ENCODE measurements at regions not wholly inside any gene's neighbourhood (a gene's known extent, or its start where the extent isn't known, plus 50 kb on each side); places are given as distances from the start of the nearest gene placed in this dataset.

DNA sequence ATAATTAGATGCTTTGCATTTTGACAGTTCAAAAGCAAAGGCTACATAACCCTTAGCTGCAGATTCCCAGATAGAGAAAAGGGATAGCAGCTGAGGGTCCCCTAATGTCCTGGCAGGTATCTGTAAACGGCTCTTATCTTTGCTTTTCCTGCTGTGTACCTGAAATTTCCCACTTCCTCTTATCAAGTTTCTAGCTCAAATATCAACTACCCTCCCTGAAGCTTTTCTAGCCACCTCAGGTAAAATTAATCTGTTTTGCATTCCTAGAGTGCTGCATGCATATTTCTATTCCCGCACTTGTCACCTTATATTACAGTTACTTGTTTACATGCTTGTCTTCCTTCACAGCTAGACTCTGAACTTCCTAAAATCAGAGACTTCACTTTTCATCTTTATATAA lies 55.6 kb upstream of the STXBP5L start:
- H3K27me3 ChIP-seq (replicated peaks in 1 of 4; ENCODE audit: control extremely low read depth in 1 of 4, control insufficient read depth in 3 of 4, insufficient read depth in 4 of 4, low read length in 3 of 4): peaks cover 0 to 2% (median 0%) of the 10 kb centered on the region in 4 experiments
- ATAC-seq (ENCODE audit: low read depth): no peak
- no peak overlapping the region for H3K27ac ChIP-seq (ENCODE audit: low read length in 2 of 2)
- H3K36me3 ChIP-seq (replicated peaks in 1 of 2; ENCODE audit: control extremely low read depth in 1 of 2, control insufficient read depth in 1 of 2, extremely low read depth in 1 of 2, insufficient read depth in 2 of 2, low read length in 1 of 2): no peaks in the 10 kb centered on the region
- no peak for DNase-seq
- H2AFZ ChIP-seq (ENCODE audit: insufficient read depth, low read depth, low read length, poor library complexity, severe bottlenecking): no peak overlapping the region
- no peaks in the 10 kb centered on the region for H3K4me1 Mint-ChIP-seq
- 20% methylated on average over 1 of the region's 2 CpGs for WGBS (ENCODE audit: insufficient coverage)
- no peaks in the 10 kb centered on the region for H3K9me3 Mint-ChIP-seq (ENCODE audit: insufficient read depth)
- POLR2A ChIA-PET: no interaction called here
- H3K4me1 ChIP-seq (ENCODE audit: control insufficient read depth in 2 of 2, insufficient read depth in 2 of 2, low read length in 2 of 2): no peaks in the 10 kb centered on the region
- H3K27me3 Mint-ChIP-seq: peaks cover 20% of the 10 kb centered on the region
- no peaks in the 10 kb centered on the region for H3K79me2 ChIP-seq (ENCODE audit: control insufficient read depth, insufficient read depth, low read length)
- no peak overlapping the region for H3K9ac ChIP-seq (ENCODE audit: low read length)
- H3K4me2 ChIP-seq (replicated peaks; ENCODE audit: low read depth, low read length, poor library complexity, severe bottlenecking): no peak overlapping the region
- no peaks in the 10 kb centered on the region for H3K9me3 ChIP-seq (ENCODE audit: control extremely low read depth in 1 of 3, control insufficient read depth in 2 of 3, insufficient read depth in 1 of 3, low read length in 2 of 3)
- no peaks in the 10 kb centered on the region for H4K20me1 ChIP-seq (ENCODE audit: control insufficient read depth, insufficient read depth, low read length, poor library complexity, severe bottlenecking)
- CTCF ChIA-PET: no interaction called here
- intact Hi-C loops (cut with micrococcal nuclease): no loop called here
- H3K27ac Mint-ChIP-seq: no peak overlapping the region
- TF ChIP-seq, protein P1, sequence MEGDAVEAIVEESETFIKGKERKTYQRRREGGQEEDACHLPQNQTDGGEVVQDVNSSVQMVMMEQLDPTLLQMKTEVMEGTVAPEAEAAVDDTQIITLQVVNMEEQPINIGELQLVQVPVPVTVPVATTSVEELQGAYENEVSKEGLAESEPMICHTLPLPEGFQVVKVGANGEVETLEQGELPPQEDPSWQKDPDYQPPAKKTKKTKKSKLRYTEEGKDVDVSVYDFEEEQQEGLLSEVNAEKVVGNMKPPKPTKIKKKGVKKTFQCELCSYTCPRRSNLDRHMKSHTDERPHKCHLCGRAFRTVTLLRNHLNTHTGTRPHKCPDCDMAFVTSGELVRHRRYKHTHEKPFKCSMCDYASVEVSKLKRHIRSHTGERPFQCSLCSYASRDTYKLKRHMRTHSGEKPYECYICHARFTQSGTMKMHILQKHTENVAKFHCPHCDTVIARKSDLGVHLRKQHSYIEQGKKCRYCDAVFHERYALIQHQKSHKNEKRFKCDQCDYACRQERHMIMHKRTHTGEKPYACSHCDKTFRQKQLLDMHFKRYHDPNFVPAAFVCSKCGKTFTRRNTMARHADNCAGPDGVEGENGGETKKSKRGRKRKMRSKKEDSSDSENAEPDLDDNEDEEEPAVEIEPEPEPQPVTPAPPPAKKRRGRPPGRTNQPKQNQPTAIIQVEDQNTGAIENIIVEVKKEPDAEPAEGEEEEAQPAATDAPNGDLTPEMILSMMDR (IDR thresholded peaks at IDR 0.05): no peak
- no peak for TF ChIP-seq EZH2 (IDR thresholded peaks at IDR 0.05; ENCODE audit: borderline replicate concordance, insufficient read depth, low read depth, low read length, poor library complexity, severe bottlenecking)
- no peak overlapping the region for H3K4me3 Mint-ChIP-seq
- no peak overlapping the region for H3K4me3 ChIP-seq (ENCODE audit: control extremely low read depth in 1 of 5, extremely low read depth in 1 of 5, insufficient read depth in 1 of 5, low read depth in 2 of 5, low read length in 4 of 5)

DNA sequence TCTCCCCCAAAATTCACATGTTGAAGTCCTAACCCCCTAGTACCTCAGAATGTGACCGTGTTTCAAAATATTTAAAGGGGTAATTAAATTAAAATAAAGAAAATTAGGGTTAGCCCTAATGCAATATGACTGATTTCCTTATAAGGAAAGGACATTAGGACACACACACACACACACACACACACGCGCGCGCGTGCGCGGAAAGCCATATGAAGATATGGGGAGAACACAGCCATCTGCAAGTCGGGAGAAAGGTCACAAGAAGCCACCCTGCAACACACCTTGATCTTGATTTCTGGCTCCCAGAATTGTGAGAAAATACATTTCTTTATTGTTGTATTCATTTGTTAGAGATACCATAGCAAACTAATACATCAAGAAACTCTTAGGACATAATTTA lies 54.6 kb upstream of the STXBP5L start:
- Histone ChIP-seq H3K4me2 (replicated peaks; ENCODE audit: low read depth, low read length, poor library complexity, severe bottlenecking) (no peak overlapping the region), H3K4me3 (ENCODE audit: control extremely low read depth in 1 of 5, extremely low read depth in 1 of 5, insufficient read depth in 1 of 5, low read depth in 2 of 5, low read length in 4 of 5) (no peak overlapping the region), H4K20me1 (ENCODE audit: control insufficient read depth, insufficient read depth, low read length, poor library complexity, severe bottlenecking) (no peaks in the 10 kb centered on the region), H3K36me3 (replicated peaks in 1 of 2; ENCODE audit: control extremely low read depth in 1 of 2, control insufficient read depth in 1 of 2, extremely low read depth in 1 of 2, insufficient read depth in 2 of 2, low read length in 1 of 2) (no peaks in the 10 kb centered on the region), H3K9ac (ENCODE audit: low read length) (no peak overlapping the region), H3K9me3 (ENCODE audit: control extremely low read depth in 1 of 3, control insufficient read depth in 2 of 3, insufficient read depth in 1 of 3, low read length in 2 of 3) (no peaks in the 10 kb centered on the region), H3K27me3 (replicated peaks in 1 of 4; ENCODE audit: control extremely low read depth in 1 of 4, control insufficient read depth in 3 of 4, insufficient read depth in 4 of 4, low read length in 3 of 4) (peaks cover 0 to 2% (median 0%) of the 10 kb centered on the region in 4 experiments), H3K79me2 (ENCODE audit: control insufficient read depth, insufficient read depth, low read length) (no peaks in the 10 kb centered on the region), H3K27ac (ENCODE audit: low read length in 2 of 2) (no peak overlapping the region), H2AFZ (ENCODE audit: insufficient read depth, low read depth, low read length, poor library complexity, severe bottlenecking) (no peak overlapping the region), H3K4me1 (ENCODE audit: control insufficient read depth in 2 of 2, insufficient read depth in 2 of 2, low read length in 2 of 2) (no peaks in the 10 kb centered on the region)
- Mint-ChIP-seq H3K27me3 (peaks cover 19% of the 10 kb centered on the region), H3K9me3 (ENCODE audit: insufficient read depth) (no peaks in the 10 kb centered on the region), H3K4me3 (no peak overlapping the region), H3K27ac (no peak overlapping the region), H3K4me1 (no peaks in the 10 kb centered on the region)
- CTCF ChIA-PET: no interaction called here
- POLR2A ChIA-PET: no interaction called here
- intact Hi-C loops (cut with micrococcal nuclease): no loop called here
- TF ChIP-seq, protein P1 (IDR thresholded peaks at IDR 0.05): no peak
- no peak for TF ChIP-seq EZH2 (IDR thresholded peaks at IDR 0.05; ENCODE audit: borderline replicate concordance, insufficient read depth, low read depth, low read length, poor library complexity, severe bottlenecking)
- DNase-seq (no peak), ATAC-seq (ENCODE audit: low read depth) (no peak)
- no CpG with 5 or more reads among the region's 9 CpGs for WGBS (ENCODE audit: insufficient coverage)
